Tibial nerve (tissue), 4 donors: ENCODE measurements at regions not wholly inside any gene's neighbourhood (a gene's known extent, or its start where the extent isn't known, plus 50 kb on each side); places are given as distances from the start of the nearest gene placed in this dataset.

Experiments
- CTCF ChIP-seq, 5 experiments: fragments of 200-600 bp in 3 of 5; fragments of 450-650 bp in 2 of 5; sonication (generic) in 3 of 5; IDR thresholded peaks; one replicate each; pipeline ENCODE4 v1.5.1; 2016 to 2019; ENCODE audit warnings: antibody characterized with exemption in 5 of 5, mild to moderate bottlenecking in 3 of 5, moderate library complexity in 2 of 5
- EP300 ChIP-seq, 2 donors: sonication (generic); formaldehyde crosslinking; IDR thresholded peaks; one replicate each; pipeline ENCODE4 v1.6.1; 2017; ENCODE audit warnings: antibody characterized with exemption in 2 of 2, mild to moderate bottlenecking in 1 of 2
- POLR2A ChIP-seq, 2 donors: fragments of 450-650 bp; IDR thresholded peaks; one replicate each; pipeline ENCODE4 v1.6.1; 2017; ENCODE audit warnings: antibody characterized with exemption in 2 of 2, mild to moderate bottlenecking in 2 of 2, moderate library complexity in 2 of 2

- TF ChIP-seq POLR2A (IDR thresholded peaks at IDR 0.05) (no peak), EP300 (IDR thresholded peaks at IDR 0.05) (no peak), CTCF (IDR thresholded peaks at IDR 0.05) (no peak)
Observed at GRCh38 chr6:145557474-145557873, 177.8 kb downstream of the EPM2A start.
